GM19395 (cell line): ENCODE measurements at regions not wholly inside any gene's neighbourhood (a gene's known extent, or its start where the extent isn't known, plus 50 kb on each side); places are given as distances from the start of the nearest gene placed in this dataset.

Experiments used
- ATAC-seq: cut with Tn5 transposase; IDR thresholded peaks from one replicate; pipeline ENCODE4 v1.9.1; 2021; ENCODE audit warnings: mild to moderate bottlenecking, moderate library complexity; ENCODE audit not compliant: unreplicated experiment

DNA sequence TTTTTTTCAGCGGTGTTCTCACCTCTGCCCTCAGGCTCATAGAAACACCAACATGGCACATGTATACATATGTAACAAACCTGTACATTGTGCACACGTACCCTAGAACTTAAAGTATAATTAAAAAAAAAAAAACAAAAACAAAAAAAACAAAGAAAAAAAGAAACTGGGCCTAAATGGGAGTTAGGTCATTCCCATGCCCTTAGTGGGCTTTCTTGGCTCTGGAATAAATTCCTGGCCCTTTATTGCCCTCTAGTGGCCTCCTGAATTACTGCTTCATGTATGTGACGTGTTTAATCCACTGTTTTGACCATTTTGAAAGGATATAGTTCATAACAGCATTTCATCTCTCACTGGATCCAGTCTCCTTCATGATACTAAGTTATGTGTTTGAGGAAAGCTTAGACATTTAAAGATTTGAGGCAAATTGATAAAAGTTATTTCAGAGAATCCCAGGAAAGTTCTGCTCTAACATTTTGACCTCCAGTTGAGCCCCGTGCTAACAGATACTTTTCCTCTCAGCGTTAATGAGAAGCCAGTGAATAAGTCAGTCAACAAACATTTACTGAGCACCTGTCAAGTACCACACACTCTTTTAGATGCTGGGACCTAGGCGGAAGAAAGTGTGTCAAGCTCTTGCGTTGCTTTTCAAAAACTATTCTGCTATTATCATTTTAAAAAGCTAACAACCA, 54.7 kb upstream of the SYPL1 start:
- no peak for ATAC-seq

DNA sequence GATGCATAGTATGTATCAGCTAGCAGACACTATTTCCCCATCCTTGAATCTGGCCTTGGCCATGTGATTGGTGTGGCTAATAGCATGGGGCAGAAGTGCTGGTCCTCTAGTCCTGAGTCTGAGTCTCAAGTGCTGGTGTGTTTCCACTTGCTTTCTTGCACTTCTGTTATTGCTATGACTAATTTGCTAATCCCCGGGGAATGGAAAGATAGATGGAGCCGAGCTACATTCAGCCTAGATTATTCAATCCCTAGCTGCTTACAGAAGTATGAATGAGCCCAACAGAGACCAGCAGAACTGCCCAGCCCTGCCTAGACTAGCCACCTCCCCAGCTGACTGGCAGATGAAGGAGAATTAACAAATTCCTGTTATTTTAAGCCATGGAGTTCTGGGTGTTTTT, 53.2 kb upstream of the SYPL1 start:
- ATAC-seq, result no peak

DNA sequence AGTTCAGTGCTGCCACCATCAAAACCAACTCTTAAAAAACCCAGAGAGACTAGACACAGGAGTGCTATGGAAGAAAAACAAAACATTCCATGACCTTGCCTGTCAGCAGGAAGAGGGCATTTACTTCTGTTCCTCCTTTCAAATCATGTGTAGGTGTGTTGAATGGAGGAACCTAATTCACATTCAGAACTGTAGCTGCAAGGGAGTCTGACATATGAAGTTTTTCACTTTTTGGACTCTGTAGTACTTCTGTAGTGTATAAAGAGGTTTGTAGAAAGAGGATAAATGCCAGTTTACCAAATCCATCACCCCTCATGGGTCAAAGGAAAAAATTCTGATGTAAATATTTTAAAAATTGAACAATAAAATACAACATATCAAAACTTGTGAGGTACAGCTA, 51.1 kb upstream of the SYPL1 start:
- ATAC-seq, result no peak
